ENCODE measurements at regions not wholly inside any gene's neighbourhood (a gene's known extent, or its start where the extent isn't known, plus 50 kb on each side); places are given as distances from the start of the nearest gene placed in this dataset.

DNA sequence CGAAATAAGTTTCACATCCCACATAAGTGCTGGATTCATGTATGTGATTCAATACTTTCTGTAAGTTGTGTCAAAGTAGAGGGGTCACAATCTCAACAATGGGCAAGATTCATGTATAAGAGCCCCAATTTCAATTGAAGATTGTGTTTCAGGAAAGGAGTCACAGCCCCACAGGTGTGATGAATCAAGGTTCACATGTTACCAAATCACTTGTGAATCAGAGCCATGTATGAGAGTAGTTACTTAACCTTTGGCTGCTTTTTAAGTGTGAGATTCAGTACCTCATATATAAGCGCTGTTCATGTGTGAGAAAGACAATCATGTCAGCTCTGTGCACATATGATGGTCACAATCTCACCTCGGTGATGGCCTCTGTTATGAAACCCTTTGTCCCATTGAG, 1100.0 kb upstream of the AMELY start:
- Histone ChIP-seq H3K9ac (ENCODE audit: insufficient read depth, low read length, poor library complexity, severe bottlenecking) (no peak overlapping the region), H3K4me2 (replicated peaks; ENCODE audit: extremely low read depth, low read length, poor library complexity, severe bottlenecking) (no peak overlapping the region), H3K4me1 (ENCODE audit: control insufficient read depth in 1 of 2, insufficient read depth in 2 of 2, low read length in 2 of 2) (no peaks in the 10 kb centered on the region), H3K9me3 (replicated peaks in 1 of 2; ENCODE audit: control insufficient read depth in 1 of 2, insufficient read depth in 1 of 2, low read length in 2 of 2) (no peaks in the 10 kb centered on the region), H3K27me3 (ENCODE audit: control insufficient read depth in 2 of 2, insufficient read depth in 2 of 2, low read length in 2 of 2) (no peaks in the 10 kb centered on the region), H4K20me1 (ENCODE audit: insufficient read depth, low read length) (no peaks in the 10 kb centered on the region), H3K27ac (ENCODE audit: low read depth in 1 of 2, low read length in 2 of 2) (no peak overlapping the region), H3K36me3 (replicated peaks in 1 of 2; ENCODE audit: control insufficient read depth in 1 of 2, insufficient read depth in 2 of 2, low read length in 2 of 2) (no peaks in the 10 kb centered on the region), H3K4me3 (replicated peaks in 1 of 3; ENCODE audit: low read depth in 2 of 3, low read length in 3 of 3) (no peak overlapping the region), H2AFZ (ENCODE audit: insufficient read depth, low read depth, low read length, poor library complexity, severe bottlenecking) (no peak overlapping the region), H3K79me2 (ENCODE audit: insufficient read depth, low read length) (no peaks in the 10 kb centered on the region)
- H3K27ac Mint-ChIP-seq = no peak overlapping the region
- intact Hi-C loops (cut with micrococcal nuclease) = no loop called here
- no peaks in the 10 kb centered on the region for H3K27me3 Mint-ChIP-seq (ENCODE audit: low read depth in 3 of 3)
- DNase-seq = no peak
- H3K36me3 Mint-ChIP-seq = no peaks in the 10 kb centered on the region
- TF ChIP-seq, protein P1, sequence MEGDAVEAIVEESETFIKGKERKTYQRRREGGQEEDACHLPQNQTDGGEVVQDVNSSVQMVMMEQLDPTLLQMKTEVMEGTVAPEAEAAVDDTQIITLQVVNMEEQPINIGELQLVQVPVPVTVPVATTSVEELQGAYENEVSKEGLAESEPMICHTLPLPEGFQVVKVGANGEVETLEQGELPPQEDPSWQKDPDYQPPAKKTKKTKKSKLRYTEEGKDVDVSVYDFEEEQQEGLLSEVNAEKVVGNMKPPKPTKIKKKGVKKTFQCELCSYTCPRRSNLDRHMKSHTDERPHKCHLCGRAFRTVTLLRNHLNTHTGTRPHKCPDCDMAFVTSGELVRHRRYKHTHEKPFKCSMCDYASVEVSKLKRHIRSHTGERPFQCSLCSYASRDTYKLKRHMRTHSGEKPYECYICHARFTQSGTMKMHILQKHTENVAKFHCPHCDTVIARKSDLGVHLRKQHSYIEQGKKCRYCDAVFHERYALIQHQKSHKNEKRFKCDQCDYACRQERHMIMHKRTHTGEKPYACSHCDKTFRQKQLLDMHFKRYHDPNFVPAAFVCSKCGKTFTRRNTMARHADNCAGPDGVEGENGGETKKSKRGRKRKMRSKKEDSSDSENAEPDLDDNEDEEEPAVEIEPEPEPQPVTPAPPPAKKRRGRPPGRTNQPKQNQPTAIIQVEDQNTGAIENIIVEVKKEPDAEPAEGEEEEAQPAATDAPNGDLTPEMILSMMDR (IDR thresholded peaks at IDR 0.05) = no peak
- H3K4me3 Mint-ChIP-seq = no peak overlapping the region
- no CpG with 5 or more reads among the region's 3 CpGs for WGBS (ENCODE audit: insufficient coverage)
- no peaks in the 10 kb centered on the region for H3K9me3 Mint-ChIP-seq
- no peaks in the 10 kb centered on the region for H3K4me1 Mint-ChIP-seq

DNA sequence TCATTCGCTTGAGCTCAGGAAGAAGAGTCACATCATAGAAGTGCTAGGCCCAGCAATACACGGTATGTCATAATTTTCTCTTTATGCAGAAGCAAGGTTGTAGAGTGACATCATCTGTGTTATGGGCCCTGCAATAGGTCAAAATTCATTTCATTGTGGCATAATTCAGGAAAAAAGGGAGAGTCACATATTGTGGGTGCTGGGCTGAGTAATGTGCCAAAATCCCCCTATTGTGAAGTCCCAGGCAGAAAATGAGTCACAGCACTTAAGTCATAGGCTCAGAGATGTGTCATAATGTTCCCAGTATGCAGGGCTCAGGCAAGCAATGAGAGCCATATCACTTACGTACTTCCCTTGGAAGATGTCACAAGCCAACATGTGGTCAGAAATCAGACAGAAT, 1092.6 kb upstream of the AMELY start:
- H4K20me1 ChIP-seq (ENCODE audit: insufficient read depth, low read length) = no peaks in the 10 kb centered on the region
- no peaks in the 10 kb centered on the region for H3K4me1 Mint-ChIP-seq
- H3K27me3 ChIP-seq (ENCODE audit: control insufficient read depth in 2 of 2, insufficient read depth in 2 of 2, low read length in 2 of 2) = no peaks in the 10 kb centered on the region
- no peak overlapping the region for H3K4me2 ChIP-seq (replicated peaks; ENCODE audit: extremely low read depth, low read length, poor library complexity, severe bottlenecking)
- no peak overlapping the region for H3K4me3 Mint-ChIP-seq
- H3K27me3 Mint-ChIP-seq (ENCODE audit: low read depth in 3 of 3) = no peaks in the 10 kb centered on the region
- no peaks in the 10 kb centered on the region for H3K4me1 ChIP-seq (ENCODE audit: control insufficient read depth in 1 of 2, insufficient read depth in 2 of 2, low read length in 2 of 2)
- intact Hi-C loops (cut with micrococcal nuclease) = no loop called here
- H3K79me2 ChIP-seq (ENCODE audit: insufficient read depth, low read length) = no peaks in the 10 kb centered on the region
- DNase-seq = no peak
- H3K4me3 ChIP-seq (replicated peaks in 1 of 3; ENCODE audit: low read depth in 2 of 3, low read length in 3 of 3) = no peak overlapping the region
- no CpG with 5 or more reads among the region's 3 CpGs for WGBS (ENCODE audit: insufficient coverage)
- H3K36me3 ChIP-seq (replicated peaks in 1 of 2; ENCODE audit: control insufficient read depth in 1 of 2, insufficient read depth in 2 of 2, low read length in 2 of 2) = no peaks in the 10 kb centered on the region
- no peak overlapping the region for H3K9ac ChIP-seq (ENCODE audit: insufficient read depth, low read length, poor library complexity, severe bottlenecking)
- H3K27ac ChIP-seq (ENCODE audit: low read depth in 1 of 2, low read length in 2 of 2) = no peak overlapping the region
- no peaks in the 10 kb centered on the region for H3K9me3 ChIP-seq (replicated peaks in 1 of 2; ENCODE audit: control insufficient read depth in 1 of 2, insufficient read depth in 1 of 2, low read length in 2 of 2)
- H3K27ac Mint-ChIP-seq = no peak overlapping the region
- no peaks in the 10 kb centered on the region for H3K36me3 Mint-ChIP-seq
- peaks cover 0 to 5% (median 0%) of the 10 kb centered on the region in 7 donors for H3K9me3 Mint-ChIP-seq
- TF ChIP-seq, protein P1 (IDR thresholded peaks at IDR 0.05) = no peak
- no peak overlapping the region for H2AFZ ChIP-seq (ENCODE audit: insufficient read depth, low read depth, low read length, poor library complexity, severe bottlenecking)

Data from CD14-positive monocyte (primary cell).